ENCODE measurements at regions not wholly inside any gene's neighbourhood (a gene's known extent, or its start where the extent isn't known, plus 50 kb on each side); places are given as distances from the start of the nearest gene placed in this dataset.

DNA sequence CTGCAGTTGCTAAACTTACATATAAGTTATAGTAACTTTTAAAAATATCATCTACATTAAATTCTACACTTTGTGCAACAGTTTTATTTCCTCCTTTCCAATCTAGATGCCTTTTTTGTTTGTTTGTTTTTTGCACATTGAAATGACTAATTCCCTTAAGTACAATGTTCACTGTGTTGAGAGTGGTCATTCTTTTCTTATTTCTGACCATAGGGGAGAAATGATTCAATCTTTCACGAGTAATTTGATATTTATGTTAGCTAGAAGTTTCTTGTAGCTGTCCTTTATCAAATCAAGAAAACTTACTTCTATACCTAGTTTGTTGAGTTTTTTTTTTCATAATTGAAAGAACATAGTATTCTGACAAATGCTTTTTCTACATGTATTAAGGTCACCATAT, 85.0 kb upstream of the CBLB start:
- H3K4me1 ChIP-seq, result no peaks in the 10 kb centered on the region
- TF ChIP-seq EP300 (IDR thresholded peaks at IDR 0.05), result no peak
- TF ChIP-seq POLR2A (IDR thresholded peaks at IDR 0.05), result no peak
- TF ChIP-seq, protein P1, sequence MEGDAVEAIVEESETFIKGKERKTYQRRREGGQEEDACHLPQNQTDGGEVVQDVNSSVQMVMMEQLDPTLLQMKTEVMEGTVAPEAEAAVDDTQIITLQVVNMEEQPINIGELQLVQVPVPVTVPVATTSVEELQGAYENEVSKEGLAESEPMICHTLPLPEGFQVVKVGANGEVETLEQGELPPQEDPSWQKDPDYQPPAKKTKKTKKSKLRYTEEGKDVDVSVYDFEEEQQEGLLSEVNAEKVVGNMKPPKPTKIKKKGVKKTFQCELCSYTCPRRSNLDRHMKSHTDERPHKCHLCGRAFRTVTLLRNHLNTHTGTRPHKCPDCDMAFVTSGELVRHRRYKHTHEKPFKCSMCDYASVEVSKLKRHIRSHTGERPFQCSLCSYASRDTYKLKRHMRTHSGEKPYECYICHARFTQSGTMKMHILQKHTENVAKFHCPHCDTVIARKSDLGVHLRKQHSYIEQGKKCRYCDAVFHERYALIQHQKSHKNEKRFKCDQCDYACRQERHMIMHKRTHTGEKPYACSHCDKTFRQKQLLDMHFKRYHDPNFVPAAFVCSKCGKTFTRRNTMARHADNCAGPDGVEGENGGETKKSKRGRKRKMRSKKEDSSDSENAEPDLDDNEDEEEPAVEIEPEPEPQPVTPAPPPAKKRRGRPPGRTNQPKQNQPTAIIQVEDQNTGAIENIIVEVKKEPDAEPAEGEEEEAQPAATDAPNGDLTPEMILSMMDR (IDR thresholded peaks at IDR 0.05), result no peak
- DNase-seq (ENCODE audit: low spot score in 2 of 2), result no peak
- H3K27me3 ChIP-seq, result no peaks in the 10 kb centered on the region
- no peak overlapping the region for H3K4me3 ChIP-seq
- 47 to 49% methylated on average over 1 of the region's 1 CpG for WGBS, 2 donors
- no peak overlapping the region for H3K27ac ChIP-seq
- H3K9me3 ChIP-seq, result no peaks in the 10 kb centered on the region
- no peaks in the 10 kb centered on the region for H3K36me3 ChIP-seq

DNA sequence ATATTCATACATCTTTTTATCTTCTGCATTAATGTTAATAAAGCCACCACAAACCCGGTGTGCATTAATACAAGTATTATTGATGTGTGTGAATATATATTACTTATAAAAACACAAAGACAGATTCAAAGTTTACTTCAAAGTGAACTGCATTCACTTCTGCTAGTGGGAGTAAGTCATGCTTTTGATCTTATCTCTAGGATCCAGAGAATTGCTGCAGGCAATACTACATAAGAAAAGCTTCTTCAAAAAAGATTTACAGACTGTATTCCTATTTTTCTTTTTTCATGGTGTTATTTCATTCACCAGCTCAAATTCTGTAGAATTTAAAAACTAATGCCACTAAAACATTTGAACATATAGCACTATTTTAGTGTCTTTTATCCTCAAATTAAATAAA, 87.5 kb upstream of the CBLB start:
- Histone ChIP-seq H3K36me3 (no peaks in the 10 kb centered on the region), H3K4me3 (no peak overlapping the region), H3K27me3 (no peaks in the 10 kb centered on the region), H3K9me3 (no peaks in the 10 kb centered on the region), H3K27ac (no peak overlapping the region), H3K4me1 (no peaks in the 10 kb centered on the region)
- WGBS, 2 donors, result 63% methylated on average over 1 of the region's 1 CpG
- TF ChIP-seq EP300 (IDR thresholded peaks at IDR 0.05), result no peak
- TF ChIP-seq, protein P1 (IDR thresholded peaks at IDR 0.05), result no peak
- TF ChIP-seq POLR2A (IDR thresholded peaks at IDR 0.05), result no peak
- DNase-seq (ENCODE audit: low spot score in 2 of 2), result no peak

DNA sequence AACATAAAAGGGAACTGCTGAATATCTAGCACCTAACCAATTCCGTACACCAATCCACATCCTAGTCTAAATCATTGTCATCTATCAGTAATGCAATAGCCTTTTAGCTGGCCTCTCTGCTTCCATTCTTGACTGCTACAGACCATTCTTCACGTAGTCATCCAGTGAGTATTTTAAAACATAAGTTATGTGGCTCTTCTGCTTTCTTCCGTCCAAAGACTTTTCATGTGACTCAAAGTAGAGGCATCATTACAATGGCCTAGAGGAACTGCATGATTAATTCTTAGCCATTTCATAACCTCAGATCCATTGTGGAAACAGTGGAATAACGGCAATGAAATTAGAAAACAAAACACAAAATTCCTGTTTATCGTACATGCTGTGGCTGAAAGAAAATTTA, 88.9 kb upstream of the CBLB start:
- H3K27me3 ChIP-seq, result no peaks in the 10 kb centered on the region
- no peak overlapping the region for H3K4me3 ChIP-seq
- H3K36me3 ChIP-seq, result no peaks in the 10 kb centered on the region
- 93 to 96% methylated on average over 5 of the region's 5 CpGs for WGBS, 2 donors
- no peak for DNase-seq (ENCODE audit: low spot score in 2 of 2)
- TF ChIP-seq EP300 (IDR thresholded peaks at IDR 0.05) (no peak), POLR2A (IDR thresholded peaks at IDR 0.05) (no peak)
- TF ChIP-seq, protein P1 (IDR thresholded peaks at IDR 0.05), result no peak
- H3K9me3 ChIP-seq, result no peaks in the 10 kb centered on the region
- H3K27ac ChIP-seq, result no peak overlapping the region
- no peaks in the 10 kb centered on the region for H3K4me1 ChIP-seq

DNA sequence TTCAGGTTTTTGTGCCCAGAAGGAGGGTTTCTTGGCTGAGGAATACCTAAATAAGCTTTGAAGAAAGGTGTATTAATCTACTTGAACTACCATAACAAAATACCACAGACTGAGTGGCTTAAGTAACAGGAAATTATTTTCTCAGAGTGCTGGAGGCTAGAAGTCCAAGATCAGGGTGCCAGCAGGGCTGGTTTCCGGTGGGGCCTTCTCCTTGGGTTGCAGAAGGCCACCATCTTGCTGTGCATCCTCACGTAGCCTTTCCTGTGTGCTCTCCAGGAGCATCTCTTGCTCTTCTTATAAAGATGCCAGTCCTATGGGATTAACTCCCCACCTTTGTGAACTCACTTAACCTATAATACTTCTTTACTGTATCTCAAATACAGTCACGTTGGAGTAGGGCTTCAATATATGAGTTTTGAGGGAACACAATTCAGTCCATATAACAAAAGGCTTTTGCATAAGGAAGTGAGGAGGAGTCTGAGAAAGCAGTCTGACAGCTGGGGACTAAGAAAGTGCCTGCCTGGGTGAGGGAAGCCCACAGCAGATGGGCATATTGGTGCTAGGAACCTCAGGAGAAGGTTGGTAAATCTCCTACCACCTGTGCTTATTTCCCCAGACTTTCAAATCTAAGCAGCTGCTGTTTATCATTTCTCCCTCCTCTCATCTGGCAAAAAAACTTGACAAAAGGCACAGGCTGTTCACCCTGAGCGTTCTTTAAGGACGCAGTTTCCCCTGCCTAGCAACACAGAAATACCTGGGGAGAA, 89.6 kb upstream of the CBLB start:
- H3K36me3 ChIP-seq, result no peaks in the 10 kb centered on the region
- no peaks in the 10 kb centered on the region for H3K9me3 ChIP-seq
- no peaks in the 10 kb centered on the region for H3K27me3 ChIP-seq
- TF ChIP-seq EP300 (IDR thresholded peaks at IDR 0.05), result no peak
- TF ChIP-seq, protein P1 (IDR thresholded peaks at IDR 0.05), result no peak
- TF ChIP-seq POLR2A (IDR thresholded peaks at IDR 0.05), result no peak
- H3K4me1 ChIP-seq, result no peaks in the 10 kb centered on the region
- DNase-seq (ENCODE audit: low spot score in 2 of 2), result no peak
- no peak overlapping the region for H3K27ac ChIP-seq
- no peak overlapping the region for H3K4me3 ChIP-seq
- WGBS, 2 donors, result 90 to 91% methylated on average over 5 of the region's 5 CpGs

DNA sequence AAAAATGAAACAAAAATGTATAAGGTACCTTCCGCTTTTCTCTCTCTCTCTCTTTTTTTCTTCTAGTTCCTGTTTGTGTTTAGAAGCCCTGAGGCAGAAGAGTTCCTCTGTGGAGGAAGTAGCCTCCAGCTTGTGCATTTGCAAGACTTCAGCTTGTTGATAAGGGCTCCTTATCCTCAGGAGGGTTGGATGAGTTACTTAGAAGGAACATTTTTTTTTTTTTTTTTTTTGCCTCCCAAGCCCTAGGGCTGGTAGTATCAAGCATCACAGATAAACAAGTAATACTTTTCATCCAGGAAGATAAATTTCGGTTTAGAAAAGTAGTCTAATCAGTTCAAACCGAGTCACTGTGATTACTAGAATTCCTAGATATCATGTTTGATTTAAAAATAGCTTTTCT, 91.0 kb upstream of the CBLB start:
- no peaks in the 10 kb centered on the region for H3K9me3 ChIP-seq
- no peaks in the 10 kb centered on the region for H3K4me1 ChIP-seq
- H3K27ac ChIP-seq, result no peak overlapping the region
- no peak overlapping the region for H3K4me3 ChIP-seq
- TF ChIP-seq POLR2A (IDR thresholded peaks at IDR 0.05) (no peak), EP300 (IDR thresholded peaks at IDR 0.05) (no peak)
- TF ChIP-seq, protein P1 (IDR thresholded peaks at IDR 0.05), result no peak
- WGBS, 2 donors, result 85% methylated on average over 3 of the region's 3 CpGs
- DNase-seq (ENCODE audit: low spot score in 2 of 2), result no peak
- no peaks in the 10 kb centered on the region for H3K27me3 ChIP-seq
- H3K36me3 ChIP-seq, result no peaks in the 10 kb centered on the region
